Tongue (tissue), 1 donor: ENCODE measurements at regions not wholly inside any gene's neighbourhood (a gene's known extent, or its start where the extent isn't known, plus 50 kb on each side); places are given as distances from the start of the nearest gene placed in this dataset.
A peak's percentile ranks its signal among the peaks of the same experiment; 100 is the strongest.

Experiments used
- DNase-seq: peaks from one replicate; pipeline ENCODE4 v3.0.0-alpha.2; 2015

DNA sequence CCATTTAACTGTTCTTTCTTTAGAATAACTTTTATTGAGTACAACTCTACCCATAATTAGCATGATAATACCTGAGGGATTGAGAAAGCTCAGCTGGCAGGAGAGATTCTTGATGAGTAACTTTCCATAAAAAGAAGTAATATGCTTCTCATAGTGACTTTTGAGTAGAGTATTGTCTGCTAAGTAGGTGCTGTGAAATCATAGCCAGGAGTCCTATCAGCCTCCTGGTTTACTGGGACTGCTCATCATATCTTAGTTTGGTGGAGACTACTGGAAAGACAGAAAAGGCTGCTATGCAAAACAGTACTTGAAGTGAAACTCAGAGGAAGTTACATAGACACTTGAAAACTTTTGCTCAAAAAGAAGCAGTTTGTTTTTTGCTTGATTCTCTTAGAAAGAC, 113.3 kb upstream of the ATP2B1 start:
- no peak for DNase-seq

DNA sequence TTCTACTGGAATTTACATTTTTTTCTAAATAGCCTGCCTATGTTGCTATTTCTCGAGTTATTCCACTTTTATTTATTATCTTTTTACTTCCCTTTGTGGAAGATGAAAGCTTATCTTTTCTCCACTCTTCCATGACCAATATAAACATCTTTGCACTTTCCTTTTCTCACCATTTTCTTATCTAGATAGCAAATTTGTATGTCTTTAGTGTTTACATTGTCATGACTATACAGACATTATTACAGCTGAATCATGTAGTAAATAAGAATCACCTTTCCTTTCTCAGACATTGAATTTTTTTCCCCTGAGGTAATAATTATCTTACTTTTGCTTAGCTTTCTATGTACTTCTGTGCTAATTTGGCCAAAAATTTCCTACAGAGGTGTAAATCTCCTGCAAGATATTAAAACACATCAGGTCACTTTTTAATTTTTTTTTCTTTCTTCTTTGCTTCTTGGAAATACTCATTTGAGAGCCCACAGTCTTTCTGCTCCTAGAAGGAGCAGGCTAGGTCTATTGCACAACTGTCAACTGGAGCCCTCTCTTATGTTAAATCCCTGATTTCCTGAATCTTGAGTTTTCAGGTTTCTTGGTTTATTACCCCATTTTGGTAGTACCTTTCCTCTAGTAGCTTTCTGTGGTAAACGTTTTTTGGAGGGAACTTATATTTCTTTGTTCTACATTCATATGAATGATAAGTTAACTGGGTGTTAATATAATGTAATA, 109.0 kb upstream of the ATP2B1 start:
- DNase-seq = no peak

DNA sequence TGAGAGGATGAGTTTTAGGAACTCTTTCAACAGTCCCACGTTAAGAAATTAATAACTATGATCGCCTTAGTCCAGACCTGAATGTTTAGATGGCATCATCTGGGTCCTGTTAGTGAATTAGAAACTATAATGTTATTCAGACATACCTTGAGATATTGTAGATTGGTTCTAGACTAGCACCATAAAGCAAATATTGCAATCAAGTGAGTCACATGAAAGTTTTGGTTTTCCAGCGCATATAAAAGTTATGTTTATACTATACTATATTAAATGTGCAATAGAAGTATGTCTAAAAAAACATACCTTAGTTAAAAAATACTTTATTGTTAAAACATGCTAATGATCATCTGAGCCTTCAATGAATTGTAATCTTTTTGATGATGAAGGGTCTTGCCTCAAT, 106.6 kb upstream of the ATP2B1 start:
- DNase-seq = no peak

DNA sequence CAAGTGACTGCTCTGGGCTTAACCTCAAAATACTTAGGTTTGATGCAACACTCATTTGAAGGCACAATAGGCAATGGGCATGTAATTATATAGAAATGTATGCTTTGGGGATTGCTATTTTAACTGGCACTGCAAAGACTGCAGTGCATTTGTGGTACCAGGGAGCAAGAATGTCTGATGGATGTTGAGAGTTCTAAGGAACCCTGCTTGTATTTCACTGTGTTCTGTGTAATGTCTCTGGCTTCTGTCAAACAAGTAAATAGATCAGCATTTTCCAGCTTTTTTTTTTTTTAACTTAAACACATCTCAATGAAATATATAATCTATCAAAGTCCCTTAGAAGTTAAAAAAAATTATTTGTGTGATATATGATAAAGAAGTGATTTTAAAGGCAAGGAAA, 94.8 kb upstream of the ATP2B1 start:
- DNase-seq = no peak

DNA sequence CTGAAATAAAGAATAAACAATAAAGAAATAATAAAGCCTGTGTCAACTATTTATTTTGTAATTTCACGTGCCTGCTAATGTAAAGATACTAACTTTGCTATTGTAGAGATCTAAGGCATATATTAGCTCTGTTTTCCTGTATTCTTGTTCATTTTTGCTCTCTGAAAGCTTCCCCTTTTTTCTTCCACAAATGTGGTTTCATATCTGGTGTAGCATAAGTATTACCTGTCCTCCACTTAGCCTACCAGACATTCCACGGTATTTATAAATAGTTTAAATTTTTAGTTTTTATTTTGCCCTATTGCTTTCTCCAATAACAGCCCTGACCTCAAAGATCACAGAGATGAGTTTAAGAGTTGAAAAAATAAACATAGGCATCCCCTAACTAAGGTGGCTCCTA, 92.6 kb upstream of the ATP2B1 start:
- DNase-seq = no peak

DNA sequence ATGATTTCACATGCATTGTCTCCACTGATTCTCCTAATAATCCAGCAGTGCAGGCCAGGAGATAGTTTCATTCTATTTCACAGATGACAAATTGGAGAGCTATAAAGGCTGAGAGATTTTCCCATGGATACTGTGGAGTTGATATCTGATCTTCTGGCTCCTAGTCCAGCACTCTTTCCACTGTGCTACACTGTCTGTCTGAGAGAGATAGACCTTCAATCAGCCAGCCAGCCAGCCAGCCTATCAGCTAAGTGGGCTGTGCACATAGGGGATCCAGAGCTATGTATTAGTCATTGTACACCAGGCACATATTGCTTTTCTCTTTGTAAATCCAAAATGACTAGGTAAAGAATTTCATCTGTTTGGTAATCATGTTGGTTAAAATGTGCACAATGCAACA, 91.8 kb upstream of the ATP2B1 start:
- peak; percentile 9 for DNase-seq

DNA sequence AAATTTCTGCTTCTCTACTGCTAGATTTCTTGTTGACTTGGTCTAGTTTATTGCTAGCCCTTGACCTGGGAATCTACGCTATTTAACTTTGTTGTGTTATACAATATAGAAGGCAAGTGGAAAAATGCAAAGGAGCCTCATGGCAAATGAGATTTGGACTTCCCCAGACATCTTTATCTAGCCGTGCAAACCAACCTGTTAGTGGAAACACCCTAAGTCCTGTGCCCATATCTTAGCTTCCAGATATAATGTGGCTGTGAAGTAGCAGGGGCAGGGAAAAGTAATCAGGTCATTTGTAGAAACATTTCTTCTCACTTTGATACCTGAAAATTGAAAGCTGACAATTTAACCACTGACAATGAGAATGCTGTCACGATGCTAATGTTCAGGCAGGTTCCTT, 90.7 kb upstream of the ATP2B1 start:
- DNase-seq = no peak

DNA sequence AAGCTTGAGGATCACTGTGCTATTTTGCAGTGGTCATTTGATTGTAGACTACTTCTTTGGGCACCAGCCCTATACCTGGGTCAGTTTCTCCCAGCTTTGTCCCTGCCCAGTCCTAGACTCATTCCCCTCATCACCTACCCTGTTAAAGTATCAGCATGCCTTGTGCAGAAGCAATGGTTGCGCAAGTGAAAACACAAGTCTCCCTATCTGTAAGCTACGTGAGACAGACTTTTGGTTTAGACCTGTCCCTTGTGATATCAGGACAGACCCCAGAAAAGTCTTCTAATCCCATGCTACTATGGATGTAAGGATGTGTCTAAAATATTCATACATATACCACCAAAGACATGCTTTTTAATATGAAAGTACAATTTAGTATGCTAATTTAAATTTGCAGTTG, 88.8 kb upstream of the ATP2B1 start:
- no peak for DNase-seq

DNA sequence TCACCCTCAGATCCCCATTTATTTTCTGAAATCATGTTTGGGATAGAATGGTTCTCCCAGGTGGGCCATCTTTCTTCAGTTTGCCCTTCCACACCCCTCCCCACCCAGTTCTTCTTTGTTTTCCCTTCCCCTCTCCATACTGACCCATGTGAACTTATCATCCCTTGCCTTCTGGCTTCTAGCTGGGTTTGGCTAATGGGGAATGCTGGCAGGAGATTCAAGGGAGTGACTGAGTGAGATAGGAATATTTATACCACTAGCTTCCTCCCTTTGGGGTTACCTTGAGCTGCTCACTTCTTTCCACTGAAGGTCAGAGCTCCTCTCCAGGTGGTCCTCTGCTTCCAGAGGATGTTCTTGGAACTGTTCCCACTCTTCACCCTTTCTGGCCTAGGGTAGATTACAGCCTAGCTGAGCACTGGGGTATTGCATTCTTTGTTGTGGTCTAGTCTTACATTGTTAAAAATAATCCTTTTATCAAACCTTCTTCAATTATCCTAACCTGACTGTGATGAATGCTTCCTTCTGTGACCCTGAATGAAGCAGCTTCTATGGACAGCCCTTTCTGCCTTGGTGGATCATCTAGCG, 88.3 kb upstream of the ATP2B1 start:
- no peak for DNase-seq

DNA sequence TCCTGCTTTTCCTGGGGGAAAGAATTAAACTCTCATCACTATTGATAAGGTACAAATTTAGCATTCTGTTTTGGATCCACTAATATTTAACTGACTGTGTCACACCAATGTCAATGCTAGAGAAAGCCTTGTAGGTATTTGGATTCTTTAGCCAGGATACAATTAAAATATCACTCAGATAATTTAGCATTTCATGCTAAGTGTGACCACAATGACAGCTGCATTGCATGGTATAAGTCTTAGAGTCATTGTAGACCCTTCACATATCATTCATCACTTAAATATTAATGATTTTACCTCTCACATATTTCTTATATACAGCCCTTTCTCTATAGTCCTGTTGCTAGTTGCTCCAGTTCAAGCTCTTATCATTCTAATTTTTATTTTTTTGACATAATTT, 85.3 kb upstream of the ATP2B1 start:
- peak; percentile 33 for DNase-seq

DNA sequence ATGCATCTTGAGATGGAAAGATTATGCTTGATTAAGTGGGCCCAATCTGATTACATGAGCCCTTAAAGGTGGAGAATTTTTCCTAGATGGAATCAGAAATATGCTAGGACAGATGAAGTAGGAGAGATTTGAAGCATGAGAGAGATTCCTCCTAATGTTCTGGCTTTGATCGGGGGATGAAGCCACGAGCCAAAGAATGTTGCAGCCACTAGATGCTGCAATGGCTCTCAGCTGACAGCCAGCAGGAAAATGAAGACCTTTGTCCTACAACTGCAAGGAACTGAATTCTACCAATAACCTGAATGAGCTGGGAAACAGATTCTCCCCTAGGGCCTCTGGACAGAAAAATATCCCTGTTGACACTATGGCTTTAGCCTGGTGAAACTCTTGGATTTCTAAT, 82.6 kb upstream of the ATP2B1 start:
- no peak for DNase-seq

DNA sequence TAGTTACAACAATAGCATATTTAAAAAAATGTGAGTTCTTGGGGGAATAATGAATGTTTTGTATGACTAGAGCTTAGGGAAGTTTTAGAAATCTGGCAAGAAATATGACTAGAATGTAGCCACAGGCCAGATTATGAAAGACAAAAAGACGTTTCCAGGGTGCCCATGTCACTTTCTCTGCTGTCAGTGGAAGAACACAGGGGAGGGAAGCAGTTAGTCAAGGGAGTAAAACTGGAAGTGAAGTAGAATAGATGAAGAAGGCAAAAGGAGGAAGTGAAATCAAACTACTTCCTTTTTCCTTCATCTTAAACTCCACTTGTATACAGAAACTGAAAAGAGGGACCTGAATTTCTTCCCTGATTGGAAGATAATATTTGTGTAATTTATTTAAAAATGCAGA, 81.2 kb upstream of the ATP2B1 start:
- peak; percentile 16 for DNase-seq

DNA sequence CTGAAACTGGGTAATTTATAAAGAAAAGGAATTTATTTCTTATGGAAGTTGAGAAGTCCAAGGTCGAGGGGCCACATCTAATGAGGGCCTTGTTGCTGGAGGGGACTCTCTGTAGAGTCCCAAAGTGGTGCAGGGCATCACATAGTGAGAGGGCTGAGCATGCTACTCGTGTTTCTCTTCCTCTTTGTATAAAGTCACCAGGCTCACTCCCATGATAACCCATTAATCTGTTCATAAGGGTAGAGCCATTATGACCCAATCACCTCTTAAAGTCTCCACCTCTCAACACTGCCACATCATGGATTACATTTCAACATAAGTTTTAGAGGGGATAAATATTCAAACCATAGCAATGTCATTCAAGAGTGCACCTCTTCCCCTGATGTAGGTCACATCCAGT, 79.1 kb upstream of the ATP2B1 start:
- DNase-seq = no peak

DNA sequence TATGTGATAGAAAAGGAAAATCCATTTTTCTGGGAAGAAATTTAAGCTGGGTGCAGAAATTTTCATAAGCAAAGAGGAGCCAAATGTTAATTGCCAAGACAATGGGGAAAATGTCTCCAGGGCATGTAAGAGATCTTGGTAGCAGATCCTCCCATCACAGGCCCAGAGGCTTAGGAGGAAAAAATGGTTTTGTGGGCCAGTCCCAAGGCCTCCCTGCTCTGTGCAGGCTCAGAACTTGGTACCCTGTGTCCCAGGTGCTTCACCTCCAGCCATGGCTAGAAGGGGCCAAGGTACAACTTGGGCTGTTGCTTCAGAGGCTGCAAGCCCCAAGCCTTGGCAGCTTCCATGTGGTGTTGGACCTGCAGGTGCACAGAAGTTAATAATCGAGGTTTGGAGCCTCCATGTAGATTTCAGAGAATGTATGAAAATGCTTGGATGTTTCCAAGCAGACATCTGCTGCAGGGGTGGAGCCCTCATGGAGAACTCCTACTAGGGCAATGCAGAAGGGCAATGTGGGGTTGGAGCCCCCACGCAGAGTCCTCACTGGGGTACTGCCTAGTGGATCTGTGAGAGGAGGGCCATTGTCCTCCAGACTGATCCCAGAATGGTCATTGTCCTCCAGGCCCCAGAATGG, 77.7 kb upstream of the ATP2B1 start:
- DNase-seq = no peak

DNA sequence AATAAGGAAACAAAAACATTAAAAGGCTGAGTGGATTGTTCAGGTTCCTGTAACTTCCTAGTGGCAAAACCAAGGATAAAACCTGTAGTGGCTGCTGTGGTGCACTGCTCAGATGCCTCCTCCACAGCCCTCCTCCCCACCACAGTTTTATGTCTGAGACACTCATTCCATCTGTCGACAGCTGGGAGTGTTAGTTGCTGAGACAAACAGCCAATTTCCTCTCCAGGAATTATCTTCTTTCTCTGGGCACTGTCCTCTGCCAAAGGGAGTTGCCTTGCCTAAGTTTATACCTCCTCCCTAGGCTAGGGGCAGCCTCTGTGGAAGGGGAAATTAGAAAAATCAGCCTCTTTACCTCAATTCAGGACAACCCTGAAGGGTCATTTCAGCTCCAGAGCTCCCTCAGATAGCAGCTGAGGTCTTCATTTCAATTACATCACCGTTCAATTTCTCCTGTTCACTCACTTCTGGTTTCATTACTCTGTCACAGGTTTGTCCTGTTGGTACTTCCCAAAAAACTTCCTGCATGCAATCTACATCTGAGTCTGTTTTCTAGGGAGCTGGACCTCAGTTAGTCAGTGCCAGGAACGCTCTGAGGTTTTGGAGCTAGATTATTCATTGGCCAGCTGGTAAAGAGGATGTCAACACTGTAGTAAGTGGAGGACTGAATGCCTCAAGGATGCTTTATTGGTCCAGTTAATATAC, 74.9 kb upstream of the ATP2B1 start:
- DNase-seq = peak; percentile 87

DNA sequence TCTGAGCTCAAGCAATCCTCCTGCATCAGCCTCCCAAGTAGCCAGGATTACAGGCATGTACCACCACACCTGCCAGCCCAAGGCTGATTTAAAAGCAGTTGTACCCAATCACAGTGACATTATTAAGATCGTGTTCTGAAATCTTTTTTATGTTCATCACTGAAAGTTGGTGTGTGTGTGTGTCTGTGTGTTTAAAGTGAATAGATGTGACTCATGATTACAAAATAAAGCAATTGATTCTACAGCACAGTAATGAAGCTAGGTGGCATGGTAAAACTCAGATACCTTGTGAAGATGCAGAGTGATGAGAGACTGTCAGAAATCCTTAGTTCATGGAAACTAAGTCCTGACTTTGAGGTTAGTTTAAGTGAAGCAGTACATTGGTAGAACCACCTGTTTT, 74.2 kb upstream of the ATP2B1 start:
- no peak for DNase-seq

DNA sequence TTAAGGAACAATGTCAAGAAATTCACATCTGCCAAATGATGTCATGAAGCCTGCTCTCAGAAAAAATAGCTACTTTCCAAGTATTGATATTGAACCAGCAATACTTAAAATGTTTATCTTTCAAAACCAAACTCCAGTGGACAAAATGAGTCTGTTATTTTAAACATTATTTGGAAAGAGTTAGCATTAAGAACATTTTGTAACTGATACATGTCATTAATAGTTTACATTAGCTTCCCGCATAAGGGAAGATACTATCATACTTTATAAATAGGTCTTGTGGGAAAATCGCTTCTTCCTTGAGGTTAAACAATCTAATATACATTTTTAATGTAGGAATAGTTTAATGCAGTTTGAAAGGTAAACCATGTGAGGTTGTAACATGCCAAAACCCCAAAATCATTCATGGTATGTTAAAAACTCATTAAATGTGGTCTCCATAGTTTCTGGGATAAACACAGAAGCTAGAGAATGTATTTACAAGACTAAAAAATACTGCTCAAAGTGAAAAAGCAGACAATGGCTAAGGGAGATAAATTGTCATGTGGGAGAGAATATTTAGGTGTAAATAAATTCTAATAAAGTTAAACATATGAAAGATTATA, 73.4 kb upstream of the ATP2B1 start:
- DNase-seq = peak; percentile 37

DNA sequence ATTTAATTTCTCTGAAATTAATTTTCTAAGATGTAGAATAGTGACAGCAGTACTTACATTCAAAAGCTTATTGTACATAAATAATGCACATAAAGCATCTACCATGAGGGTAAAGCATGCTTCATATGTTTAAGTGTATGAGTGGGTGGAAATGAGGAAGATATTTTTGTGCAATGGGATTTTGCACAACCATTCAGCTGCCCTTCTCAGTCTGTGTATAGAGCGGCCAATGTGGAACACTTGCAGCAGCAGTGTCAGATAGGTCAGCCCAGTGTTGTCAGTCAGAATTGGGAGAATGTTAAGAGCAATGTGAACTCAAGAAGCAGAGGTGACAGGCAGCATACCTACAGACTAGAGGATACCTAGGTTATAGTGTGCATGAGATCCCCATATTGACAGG, 72.5 kb upstream of the ATP2B1 start:
- DNase-seq = peak; percentile 13

DNA sequence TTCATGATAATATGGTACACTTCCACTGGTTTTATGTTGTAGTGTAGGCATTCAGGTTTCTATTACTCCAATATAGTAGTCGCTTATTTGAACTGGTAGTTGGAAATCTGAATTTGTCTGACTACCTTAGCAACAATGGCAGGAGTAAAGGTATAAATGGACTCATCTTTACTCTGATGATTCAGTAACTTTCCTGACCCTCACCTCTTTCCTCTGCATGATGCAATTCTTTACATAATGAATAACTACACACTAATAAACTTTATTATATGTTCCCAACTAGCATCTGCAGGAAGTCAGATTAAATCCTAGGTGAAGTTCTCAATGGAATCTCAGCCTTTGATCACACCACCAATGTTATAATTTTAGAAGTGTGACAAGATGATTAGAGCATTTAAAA, 70.5 kb upstream of the ATP2B1 start:
- no peak for DNase-seq

DNA sequence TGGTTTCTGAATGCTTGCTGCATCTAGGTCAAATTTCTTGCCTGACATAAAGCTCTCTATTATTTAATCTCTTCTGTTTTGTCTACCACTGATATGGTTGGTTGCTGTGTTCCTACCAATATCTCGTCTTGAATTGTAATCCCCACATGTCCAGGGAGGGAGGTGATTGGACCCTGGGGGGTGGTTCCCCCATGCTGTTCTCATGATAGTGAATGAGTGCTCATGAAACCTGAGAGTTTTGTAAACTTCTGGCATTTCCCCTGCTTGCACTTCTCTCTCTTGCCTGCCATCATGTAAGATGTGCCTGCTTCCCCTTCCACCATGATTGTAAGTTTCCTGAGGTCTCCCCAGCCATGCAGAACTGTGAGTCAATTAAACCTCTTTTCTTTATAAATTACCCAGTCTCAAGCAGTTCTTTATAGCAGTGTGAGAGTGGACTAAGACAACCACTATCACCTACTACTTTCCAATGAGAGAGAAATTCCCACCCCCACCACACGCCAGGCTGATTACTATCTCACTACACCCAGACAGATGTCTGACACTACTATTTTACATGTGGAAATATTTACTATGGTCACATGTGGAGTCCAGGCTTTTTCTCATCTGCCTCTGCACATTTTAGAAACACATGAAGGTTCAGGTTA, 69.2 kb upstream of the ATP2B1 start:
- DNase-seq = no peak

DNA sequence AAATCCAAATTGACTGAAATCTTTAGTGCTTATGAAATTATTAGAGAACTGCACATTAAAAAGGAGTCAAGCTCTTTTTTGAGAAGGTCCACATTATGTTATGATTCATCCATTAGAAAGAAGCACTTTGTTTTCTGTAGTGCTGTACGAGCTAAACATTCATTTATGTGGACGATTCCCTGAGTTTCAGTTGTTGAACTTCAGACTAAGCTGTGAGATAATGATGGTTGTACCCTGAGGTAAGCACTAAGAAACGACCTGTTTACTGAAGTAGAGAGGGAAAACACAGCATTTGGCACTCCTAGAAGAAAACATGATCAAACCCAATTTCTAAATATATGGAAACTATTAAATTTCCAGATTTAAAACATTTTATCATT, 67.3 kb upstream of the ATP2B1 start:
- DNase-seq = no peak
